ENCODE measurements at regions not wholly inside any gene's neighbourhood (a gene's known extent, or its start where the extent isn't known, plus 50 kb on each side); places are given as distances from the start of the nearest gene placed in this dataset.

- H3K4me1 ChIP-seq (ENCODE audit: insufficient read depth, low read length): no peaks in the 10 kb centered on the region
- no peaks in the 10 kb centered on the region for H3K27me3 ChIP-seq (ENCODE audit: control insufficient read depth in 1 of 2, insufficient read depth in 2 of 2, low read length in 2 of 2)
- CTCF ChIA-PET (ENCODE audit: low intra/inter-chr PET ratio, low total read pairs): no interaction called here
- H2AFZ ChIP-seq (ENCODE audit: low read length): no peak overlapping the region
- no peak for TF ChIP-seq ADNP (CRISPR knock-in tag; IDR thresholded peaks at IDR 0.05)
- TF ChIP-seq MBNL3 (CRISPR knock-in tag; conservative IDR thresholded peaks at IDR 0.05): no peak
- TF ChIP-seq ATF5 (CRISPR knock-in tag; IDR thresholded peaks at IDR 0.05; ENCODE audit: low read depth): no peak
- TF ChIP-seq ZBTB42 (CRISPR knock-in tag; IDR thresholded peaks at IDR 0.05): no peak
- TF ChIP-seq ZSCAN9 (CRISPR knock-in tag; IDR thresholded peaks at IDR 0.05; ENCODE audit: borderline replicate concordance): no peak
- TF ChIP-seq POLR2AphosphoS2 (IDR thresholded peaks at IDR 0.05; ENCODE audit: low read depth, low read length): no peak
- TF ChIP-seq NR2F1 (CRISPR knock-in tag; IDR thresholded peaks at IDR 0.05): no peak
- no peak for TF ChIP-seq ZNF235 (CRISPR knock-in tag; IDR thresholded peaks at IDR 0.05; ENCODE audit: borderline replicate concordance)
- no peak for DNase-seq (ENCODE audit: low spot score)
- in situ Hi-C loops (cut with HindIII; ENCODE audit: extremely low pct_ligation_motif_present, low pct_unique_long_range_greater_than_20kb): no loop called here
- H3K4me3 ChIP-seq (replicated peaks in 1 of 3; ENCODE audit: insufficient read depth in 1 of 3, low read depth in 2 of 3, low read length in 3 of 3): no peak overlapping the region
- no peak for FAIRE-seq
- no peaks in the 10 kb centered on the region for H3K79me2 ChIP-seq (ENCODE audit: insufficient read depth, low read length)
- POLR2A ChIA-PET: no interaction called here
- H3K9me3 ChIP-seq (ENCODE audit: low read length): no peaks in the 10 kb centered on the region
- H3K27ac ChIP-seq (ENCODE audit: extremely low read length, insufficient read depth, low read length): no peak overlapping the region
- ATAC-seq: no peak
- H3K36me3 ChIP-seq (replicated peaks in 1 of 2; ENCODE audit: control insufficient read depth in 1 of 2, insufficient read depth in 2 of 2, low read length in 2 of 2): no peaks in the 10 kb centered on the region
- intact Hi-C loops (cut with micrococcal nuclease; ENCODE audit: unreplicated experiment): no loop called here
- WGBS (ENCODE audit: low lambda C conversion rate): 0% methylated on average over 1 of the region's 1 CpG
- no peak overlapping the region for H3K4me2 ChIP-seq (ENCODE audit: low read depth, low read length)
- no peaks in the 10 kb centered on the region for H4K20me1 ChIP-seq (ENCODE audit: insufficient read depth, low read length)
- no TSS peak for BruUV-seq (replicated peaks)
- no peak overlapping the region for H3K9ac ChIP-seq (ENCODE audit: insufficient read depth, low read depth, low read length)
Observed at GRCh38 chr3:165568907-165569462, 268.2 kb downstream of the BCHE start.

- intact Hi-C loops (cut with micrococcal nuclease; ENCODE audit: unreplicated experiment) (no loop called here), in situ Hi-C loops (cut with HindIII; ENCODE audit: extremely low pct_ligation_motif_present, low pct_unique_long_range_greater_than_20kb) (no loop called here)
- no TSS peak for BruUV-seq (replicated peaks)
- Histone ChIP-seq H3K27ac (ENCODE audit: extremely low read length, insufficient read depth, low read length) (no peak overlapping the region), H3K4me2 (ENCODE audit: low read depth, low read length) (no peak overlapping the region), H3K4me1 (ENCODE audit: insufficient read depth, low read length) (no peaks in the 10 kb centered on the region), H3K4me3 (replicated peaks in 1 of 3; ENCODE audit: insufficient read depth in 1 of 3, low read depth in 2 of 3, low read length in 3 of 3) (no peak overlapping the region), H3K27me3 (ENCODE audit: control insufficient read depth in 1 of 2, insufficient read depth in 2 of 2, low read length in 2 of 2) (no peaks in the 10 kb centered on the region; a peak in 1 of 5 replicates), H3K9ac (ENCODE audit: insufficient read depth, low read depth, low read length) (no peak overlapping the region), H3K36me3 (replicated peaks in 1 of 2; ENCODE audit: control insufficient read depth in 1 of 2, insufficient read depth in 2 of 2, low read length in 2 of 2) (no peaks in the 10 kb centered on the region), H3K79me2 (ENCODE audit: insufficient read depth, low read length) (no peaks in the 10 kb centered on the region), H2AFZ (ENCODE audit: low read length) (no peak overlapping the region), H4K20me1 (ENCODE audit: insufficient read depth, low read length) (no peaks in the 10 kb centered on the region), H3K9me3 (ENCODE audit: low read length) (no peaks in the 10 kb centered on the region)
- 0% methylated on average over 2 of the region's 2 CpGs for WGBS (ENCODE audit: low lambda C conversion rate)
- ATAC-seq (no peak), DNase-seq (ENCODE audit: low spot score) (no peak), FAIRE-seq (no peak)
- CTCF ChIA-PET (ENCODE audit: low intra/inter-chr PET ratio, low total read pairs): no interaction called here
- POLR2A ChIA-PET: no interaction called here
- TF ChIP-seq ZMYM4 (CRISPR knock-in tag; IDR thresholded peaks at IDR 0.05) (no peak), MLLT10 (CRISPR knock-in tag; IDR thresholded peaks at IDR 0.05) (no peak), AKNA (CRISPR knock-in tag; IDR thresholded peaks at IDR 0.05; ENCODE audit: borderline replicate concordance) (no peak), BHLHE40 (IDR thresholded peaks at IDR 0.05; ENCODE audit: low read length) (no peak), SNRNP70 (IDR thresholded peaks at IDR 0.05; ENCODE audit: low read depth, low read length) (no peak), KLF12 (CRISPR knock-in tag; IDR thresholded peaks at IDR 0.05; ENCODE audit: borderline replicate concordance) (no peak), CBX5 (CRISPR knock-in tag; IDR thresholded peaks at IDR 0.05; ENCODE audit: borderline replicate concordance) (no peak)
Observed at GRCh38 chr3:165555785-165556184, 281.4 kb downstream of the BCHE start.
